ENCODE measurements at regions not wholly inside any gene's neighbourhood (a gene's known extent, or its start where the extent isn't known, plus 50 kb on each side); places are given as distances from the start of the nearest gene placed in this dataset.

DNA sequence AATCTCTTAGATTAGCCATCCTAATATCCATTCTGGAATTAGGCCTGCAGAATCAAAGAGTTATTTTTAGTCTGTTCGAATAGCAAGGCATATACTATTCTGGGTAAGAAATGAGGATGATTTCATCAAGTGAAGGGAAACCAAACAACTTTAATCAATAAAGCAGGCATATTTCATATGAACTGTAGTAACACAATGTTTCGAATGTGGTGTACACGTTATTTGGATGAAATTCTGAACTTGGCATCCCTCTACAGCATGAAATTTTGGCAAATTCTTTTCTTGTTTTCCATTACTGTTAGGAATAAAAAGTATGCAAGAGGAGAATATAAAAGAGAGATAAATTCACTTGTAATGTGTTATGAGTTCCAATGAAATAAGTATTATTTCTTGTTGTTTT, 1233.3 kb upstream of the SEL1L start (continued):
- TF ChIP-seq, protein P1, sequence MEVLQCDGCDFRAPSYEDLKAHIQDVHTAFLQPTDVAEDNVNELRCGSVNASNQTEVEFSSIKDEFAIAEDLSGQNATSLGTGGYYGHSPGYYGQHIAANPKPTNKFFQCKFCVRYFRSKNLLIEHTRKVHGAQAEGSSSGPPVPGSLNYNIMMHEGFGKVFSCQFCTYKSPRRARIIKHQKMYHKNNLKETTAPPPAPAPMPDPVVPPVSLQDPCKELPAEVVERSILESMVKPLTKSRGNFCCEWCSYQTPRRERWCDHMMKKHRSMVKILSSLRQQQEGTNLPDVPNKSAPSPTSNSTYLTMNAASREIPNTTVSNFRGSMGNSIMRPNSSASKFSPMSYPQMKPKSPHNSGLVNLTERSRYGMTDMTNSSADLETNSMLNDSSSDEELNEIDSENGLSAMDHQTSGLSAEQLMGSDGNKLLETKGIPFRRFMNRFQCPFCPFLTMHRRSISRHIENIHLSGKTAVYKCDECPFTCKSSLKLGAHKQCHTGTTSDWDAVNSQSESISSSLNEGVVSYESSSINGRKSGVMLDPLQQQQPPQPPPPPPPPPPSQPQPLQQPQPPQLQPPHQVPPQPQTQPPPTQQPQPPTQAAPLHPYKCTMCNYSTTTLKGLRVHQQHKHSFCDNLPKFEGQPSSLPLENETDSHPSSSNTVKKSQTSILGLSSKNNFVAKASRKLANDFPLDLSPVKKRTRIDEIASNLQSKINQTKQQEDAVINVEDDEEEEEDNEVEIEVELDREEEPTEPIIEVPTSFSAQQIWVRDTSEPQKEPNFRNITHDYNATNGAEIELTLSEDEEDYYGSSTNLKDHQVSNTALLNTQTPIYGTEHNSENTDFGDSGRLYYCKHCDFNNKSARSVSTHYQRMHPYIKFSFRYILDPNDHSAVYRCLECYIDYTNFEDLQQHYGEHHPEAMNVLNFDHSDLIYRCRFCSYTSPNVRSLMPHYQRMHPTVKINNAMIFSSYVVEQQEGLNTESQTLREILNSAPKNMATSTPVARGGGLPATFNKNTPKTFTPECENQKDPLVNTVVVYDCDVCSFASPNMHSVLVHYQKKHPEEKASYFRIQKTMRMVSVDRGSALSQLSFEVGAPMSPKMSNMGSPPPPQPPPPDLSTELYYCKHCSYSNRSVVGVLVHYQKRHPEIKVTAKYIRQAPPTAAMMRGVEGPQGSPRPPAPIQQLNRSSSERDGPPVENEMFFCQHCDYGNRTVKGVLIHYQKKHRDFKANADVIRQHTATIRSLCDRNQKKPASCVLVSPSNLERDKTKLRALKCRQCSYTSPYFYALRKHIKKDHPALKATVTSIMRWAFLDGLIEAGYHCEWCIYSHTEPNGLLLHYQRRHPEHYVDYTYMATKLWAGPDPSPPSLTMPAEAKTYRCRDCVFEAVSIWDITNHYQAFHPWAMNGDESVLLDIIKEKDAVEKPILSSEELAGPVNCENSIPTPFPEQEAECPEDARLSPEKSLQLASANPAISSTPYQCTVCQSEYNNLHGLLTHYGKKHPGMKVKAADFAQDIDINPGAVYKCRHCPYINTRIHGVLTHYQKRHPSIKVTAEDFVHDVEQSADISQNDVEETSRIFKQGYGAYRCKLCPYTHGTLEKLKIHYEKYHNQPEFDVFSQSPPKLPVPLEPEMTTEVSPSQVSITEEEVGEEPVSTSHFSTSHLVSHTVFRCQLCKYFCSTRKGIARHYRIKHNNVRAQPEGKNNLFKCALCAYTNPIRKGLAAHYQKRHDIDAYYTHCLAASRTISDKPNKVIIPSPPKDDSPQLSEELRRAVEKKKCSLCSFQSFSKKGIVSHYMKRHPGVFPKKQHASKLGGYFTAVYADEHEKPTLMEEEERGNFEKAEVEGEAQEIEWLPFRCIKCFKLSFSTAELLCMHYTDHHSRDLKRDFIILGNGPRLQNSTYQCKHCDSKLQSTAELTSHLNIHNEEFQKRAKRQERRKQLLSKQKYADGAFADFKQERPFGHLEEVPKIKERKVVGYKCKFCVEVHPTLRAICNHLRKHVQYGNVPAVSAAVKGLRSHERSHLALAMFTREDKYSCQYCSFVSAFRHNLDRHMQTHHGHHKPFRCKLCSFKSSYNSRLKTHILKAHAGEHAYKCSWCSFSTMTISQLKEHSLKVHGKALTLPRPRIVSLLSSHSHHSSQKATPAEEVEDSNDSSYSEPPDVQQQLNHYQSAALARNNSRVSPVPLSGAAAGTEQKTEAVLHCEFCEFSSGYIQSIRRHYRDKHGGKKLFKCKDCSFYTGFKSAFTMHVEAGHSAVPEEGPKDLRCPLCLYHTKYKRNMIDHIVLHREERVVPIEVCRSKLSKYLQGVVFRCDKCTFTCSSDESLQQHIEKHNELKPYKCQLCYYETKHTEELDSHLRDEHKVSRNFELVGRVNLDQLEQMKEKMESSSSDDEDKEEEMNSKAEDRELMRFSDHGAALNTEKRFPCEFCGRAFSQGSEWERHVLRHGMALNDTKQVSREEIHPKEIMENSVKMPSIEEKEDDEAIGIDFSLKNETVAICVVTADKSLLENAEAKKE (CRISPR knock-in tag; IDR thresholded peaks at IDR 0.05): no peak
- TF ChIP-seq CREB1 (CRISPR knock-in tag; IDR thresholded peaks at IDR 0.05; ENCODE audit: low read depth): no peak
- no peak for TF ChIP-seq EZH2 (IDR thresholded peaks at IDR 0.05; ENCODE audit: low read depth, unreplicated experiment)

DNA sequence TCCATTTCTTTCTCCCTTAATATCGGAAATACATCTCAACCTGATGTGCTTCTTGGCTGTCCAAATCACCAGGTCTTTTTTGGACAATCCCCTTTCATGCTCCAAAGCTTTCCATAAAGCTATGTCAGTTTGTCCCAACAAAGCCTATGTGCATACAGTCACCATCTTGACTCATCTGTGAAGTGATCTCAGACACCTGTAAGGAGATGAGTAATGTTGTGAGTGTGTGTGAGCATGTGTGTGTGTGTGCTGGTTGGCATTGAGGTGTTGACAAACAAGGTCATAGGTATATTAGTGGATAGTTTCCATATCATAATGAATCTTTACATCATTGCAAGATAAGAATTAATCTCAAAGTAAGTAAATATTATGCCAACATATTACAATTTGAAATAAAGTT, 1243.3 kb upstream of the SEL1L start:
- Histone ChIP-seq H2AFZ (no peak overlapping the region), H3K9me2 (ENCODE audit: insufficient read depth) (no peaks in the 10 kb centered on the region), H3K36me3 (ENCODE audit: insufficient read depth) (no peaks in the 10 kb centered on the region), H3K27ac (ENCODE audit: low read depth) (no peak overlapping the region), H3K4me1 (ENCODE audit: insufficient read depth) (no peaks in the 10 kb centered on the region), H3K79me2 (replicated peaks; ENCODE audit: insufficient read depth) (no peaks in the 10 kb centered on the region), H3F3A (replicated peaks; ENCODE audit: low read depth) (no peaks in the 10 kb centered on the region), H3K4me3 (no peak overlapping the region), H4K20me1 (replicated peaks; ENCODE audit: insufficient read depth) (no peaks in the 10 kb centered on the region), H3K4me2 (no peak overlapping the region), H3K27me3 (ENCODE audit: insufficient read depth) (no peaks in the 10 kb centered on the region)
- Mint-ChIP-seq H3K4me3 (no peak overlapping the region), H3K9me3 (peaks cover 28% of the 10 kb centered on the region), H3K4me1 (no peaks in the 10 kb centered on the region), H3K36me3 (ENCODE audit: low read depth) (peaks cover 2% of the 10 kb centered on the region; the same call in 2 of the 3 replicates), H3K27me3 (ENCODE audit: insufficient read depth, low read depth, poor library complexity) (peaks cover 2% of the 10 kb centered on the region), H3K27ac (no peak overlapping the region)
- ATAC-seq: no peak
- DNase-seq (ENCODE audit: low spot score): no peak
- TF ChIP-seq JUNB (IDR thresholded peaks at IDR 0.05; ENCODE audit: unreplicated experiment): no peak
- no peak for TF ChIP-seq ZNF331 (CRISPR knock-in tag; IDR thresholded peaks at IDR 0.05; ENCODE audit: low read depth)
- TF ChIP-seq, protein P1 (CRISPR knock-in tag; IDR thresholded peaks at IDR 0.05): no peak
- TF ChIP-seq, protein P2, sequence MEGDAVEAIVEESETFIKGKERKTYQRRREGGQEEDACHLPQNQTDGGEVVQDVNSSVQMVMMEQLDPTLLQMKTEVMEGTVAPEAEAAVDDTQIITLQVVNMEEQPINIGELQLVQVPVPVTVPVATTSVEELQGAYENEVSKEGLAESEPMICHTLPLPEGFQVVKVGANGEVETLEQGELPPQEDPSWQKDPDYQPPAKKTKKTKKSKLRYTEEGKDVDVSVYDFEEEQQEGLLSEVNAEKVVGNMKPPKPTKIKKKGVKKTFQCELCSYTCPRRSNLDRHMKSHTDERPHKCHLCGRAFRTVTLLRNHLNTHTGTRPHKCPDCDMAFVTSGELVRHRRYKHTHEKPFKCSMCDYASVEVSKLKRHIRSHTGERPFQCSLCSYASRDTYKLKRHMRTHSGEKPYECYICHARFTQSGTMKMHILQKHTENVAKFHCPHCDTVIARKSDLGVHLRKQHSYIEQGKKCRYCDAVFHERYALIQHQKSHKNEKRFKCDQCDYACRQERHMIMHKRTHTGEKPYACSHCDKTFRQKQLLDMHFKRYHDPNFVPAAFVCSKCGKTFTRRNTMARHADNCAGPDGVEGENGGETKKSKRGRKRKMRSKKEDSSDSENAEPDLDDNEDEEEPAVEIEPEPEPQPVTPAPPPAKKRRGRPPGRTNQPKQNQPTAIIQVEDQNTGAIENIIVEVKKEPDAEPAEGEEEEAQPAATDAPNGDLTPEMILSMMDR (conservative IDR thresholded peaks at IDR 0.05; ENCODE audit: low read depth in 2 of 2): no peak
- no peak for TF ChIP-seq EZH2 (IDR thresholded peaks at IDR 0.05; ENCODE audit: low read depth, unreplicated experiment)

All from GM23338 (cell line).